ENCODE measurements at regions not wholly inside any gene's neighbourhood (a gene's known extent, or its start where the extent isn't known, plus 50 kb on each side); places are given as distances from the start of the nearest gene placed in this dataset.

GRCh38 chr12:89883630-89884389, 175.2 kb upstream of the ATP2B1 start:
- Histone ChIP-seq H3K27me3 (no peaks in the 10 kb centered on the region), H3K36me3 (replicated peaks in 1 of 2; ENCODE audit: insufficient read depth in 1 of 2, low read depth in 2 of 2) (no peaks in the 10 kb centered on the region), H3K4me1 (no peaks in the 10 kb centered on the region), H3K27ac (no peak overlapping the region), H3K4me3 (no peak overlapping the region), H3K9me3 (no peaks in the 10 kb centered on the region)
- TF ChIP-seq, protein P1, sequence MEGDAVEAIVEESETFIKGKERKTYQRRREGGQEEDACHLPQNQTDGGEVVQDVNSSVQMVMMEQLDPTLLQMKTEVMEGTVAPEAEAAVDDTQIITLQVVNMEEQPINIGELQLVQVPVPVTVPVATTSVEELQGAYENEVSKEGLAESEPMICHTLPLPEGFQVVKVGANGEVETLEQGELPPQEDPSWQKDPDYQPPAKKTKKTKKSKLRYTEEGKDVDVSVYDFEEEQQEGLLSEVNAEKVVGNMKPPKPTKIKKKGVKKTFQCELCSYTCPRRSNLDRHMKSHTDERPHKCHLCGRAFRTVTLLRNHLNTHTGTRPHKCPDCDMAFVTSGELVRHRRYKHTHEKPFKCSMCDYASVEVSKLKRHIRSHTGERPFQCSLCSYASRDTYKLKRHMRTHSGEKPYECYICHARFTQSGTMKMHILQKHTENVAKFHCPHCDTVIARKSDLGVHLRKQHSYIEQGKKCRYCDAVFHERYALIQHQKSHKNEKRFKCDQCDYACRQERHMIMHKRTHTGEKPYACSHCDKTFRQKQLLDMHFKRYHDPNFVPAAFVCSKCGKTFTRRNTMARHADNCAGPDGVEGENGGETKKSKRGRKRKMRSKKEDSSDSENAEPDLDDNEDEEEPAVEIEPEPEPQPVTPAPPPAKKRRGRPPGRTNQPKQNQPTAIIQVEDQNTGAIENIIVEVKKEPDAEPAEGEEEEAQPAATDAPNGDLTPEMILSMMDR (IDR thresholded peaks at IDR 0.05), result no peak
- TF ChIP-seq POLR2A (IDR thresholded peaks at IDR 0.05), result no peak
- intact Hi-C loops (cut with DNase I), result no loop called here
- DNase-seq (no peak), ATAC-seq (no peak)
- WGBS, 2 donors, result 81 to 83% methylated on average over 4 of the region's 4 CpGs

- no peak for TF ChIP-seq POLR2A (IDR thresholded peaks at IDR 0.05)
- TF ChIP-seq, protein P1 (IDR thresholded peaks at IDR 0.05), result no peak
- intact Hi-C loops (cut with DNase I), result no loop called here
These were observed 174.2 kb upstream of the ATP2B1 start for GRCh38 chr12:89882792-89883191.

GRCh38 chr12:89882050-89882449, 173.4 kb upstream of the ATP2B1 start:
- DNase-seq (no peak), ATAC-seq (no peak)
- H3K4me3 ChIP-seq, result no peak overlapping the region
- no peak for TF ChIP-seq POLR2A (IDR thresholded peaks at IDR 0.05)
- TF ChIP-seq, protein P1 (IDR thresholded peaks at IDR 0.05), result no peak
- no peaks in the 10 kb centered on the region for H3K27me3 ChIP-seq
- no peaks in the 10 kb centered on the region for H3K9me3 ChIP-seq
- H3K4me1 ChIP-seq, result no peaks in the 10 kb centered on the region
- H3K36me3 ChIP-seq (replicated peaks in 1 of 2; ENCODE audit: insufficient read depth in 1 of 2, low read depth in 2 of 2), result no peaks in the 10 kb centered on the region
- intact Hi-C loops (cut with DNase I), result no loop called here
- H3K27ac ChIP-seq, result no peak overlapping the region

More at GRCh38 chr12:89882792-89883191, 174.2 kb upstream of the ATP2B1 start:
- H3K4me1 ChIP-seq, result no peaks in the 10 kb centered on the region
- DNase-seq (no peak), ATAC-seq (no peak)
- no peak overlapping the region for H3K4me3 ChIP-seq
- no peak overlapping the region for H3K27ac ChIP-seq
- H3K27me3 ChIP-seq, result no peaks in the 10 kb centered on the region
- H3K9me3 ChIP-seq, result no peaks in the 10 kb centered on the region
- H3K36me3 ChIP-seq (replicated peaks in 1 of 2; ENCODE audit: insufficient read depth in 1 of 2, low read depth in 2 of 2), result no peaks in the 10 kb centered on the region

- no peaks in the 10 kb centered on the region for H3K9me3 ChIP-seq
- ATAC-seq (no peak), DNase-seq (no peak)
- no peaks in the 10 kb centered on the region for H3K36me3 ChIP-seq (replicated peaks in 1 of 2; ENCODE audit: insufficient read depth in 1 of 2, low read depth in 2 of 2)
- 25 to 79% methylated on average over 4 of the region's 4 CpGs for WGBS, 2 donors
- H3K4me3 ChIP-seq, result no peak overlapping the region
- intact Hi-C loops (cut with DNase I), result no loop called here
- TF ChIP-seq POLR2A (IDR thresholded peaks at IDR 0.05), result no peak
- TF ChIP-seq, protein P1 (IDR thresholded peaks at IDR 0.05), result no peak
- no peaks in the 10 kb centered on the region for H3K4me1 ChIP-seq
- no peaks in the 10 kb centered on the region for H3K27me3 ChIP-seq
- H3K27ac ChIP-seq, result no peak overlapping the region
These were observed 172.2 kb upstream of the ATP2B1 start for GRCh38 chr12:89880690-89881350.

DNA sequence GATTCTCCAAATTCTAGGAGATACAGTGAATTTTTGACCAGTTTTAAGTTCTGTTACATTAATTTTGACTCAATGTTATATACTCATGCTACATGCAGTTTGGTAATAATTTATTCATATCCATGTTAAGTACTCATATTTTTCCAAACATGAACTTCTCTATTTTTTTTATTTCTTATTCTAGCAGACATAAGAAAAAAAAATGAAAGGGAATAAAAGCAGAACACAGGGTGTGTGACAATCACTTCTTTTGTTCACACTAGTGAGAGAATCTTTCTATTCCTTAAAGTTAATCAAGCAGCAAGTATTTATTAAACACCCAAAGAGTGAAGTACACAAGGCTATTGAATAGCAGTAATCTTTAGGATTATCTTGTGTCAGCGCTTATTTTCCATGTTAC, 171.1 kb upstream of the ATP2B1 start:
- no peaks in the 10 kb centered on the region for H3K27me3 ChIP-seq
- H3K27ac ChIP-seq, result no peak overlapping the region
- DNase-seq (no peak), ATAC-seq (no peak)
- intact Hi-C loops (cut with DNase I), result no loop called here
- TF ChIP-seq POLR2A (IDR thresholded peaks at IDR 0.05), result no peak
- TF ChIP-seq, protein P1 (IDR thresholded peaks at IDR 0.05), result no peak
- no peaks in the 10 kb centered on the region for H3K36me3 ChIP-seq (replicated peaks in 1 of 2; ENCODE audit: insufficient read depth in 1 of 2, low read depth in 2 of 2)
- no peaks in the 10 kb centered on the region for H3K4me1 ChIP-seq
- H3K4me3 ChIP-seq, result no peak overlapping the region
- WGBS, 2 donors, result 90 to 97% methylated on average over 1 of the region's 1 CpG
- H3K9me3 ChIP-seq, result no peaks in the 10 kb centered on the region
